Nephron (organoid): ENCODE measurements at regions not wholly inside any gene's neighbourhood (a gene's known extent, or its start where the extent isn't known, plus 50 kb on each side); places are given as distances from the start of the nearest gene placed in this dataset.

ENCODE experiments used
- H3K27ac Mint-ChIP-seq, 3 experiments: 2 replicates each; pipeline ENCODE4 v1.8.0; 2020; ENCODE audit warnings: mixed read lengths in 3 of 3, mild to moderate bottlenecking in 2 of 3, moderate library complexity in 1 of 3
- H3K27me3 Mint-ChIP-seq: 2 replicates; pipeline ENCODE4 v1.8.0; 2021; ENCODE audit warnings: low read depth, mild to moderate bottlenecking, moderate library complexity, mixed read lengths
- H3K36me3 Mint-ChIP-seq: 2 replicates; pipeline ENCODE4 v1.8.0; 2020; ENCODE audit warnings: low read depth, mixed read lengths
- H3K4me1 Mint-ChIP-seq: 2 replicates; pipeline ENCODE4 v1.8.0; 2020; ENCODE audit warnings: mixed read lengths
- H3K4me3 Mint-ChIP-seq, 3 experiments: 2 replicates each; pipeline ENCODE4 v1.8.0; 2020; ENCODE audit warnings: mild to moderate bottlenecking in 3 of 3, mixed read lengths in 3 of 3, moderate library complexity in 2 of 3
- H3K9me3 Mint-ChIP-seq: 2 replicates; pipeline ENCODE4 v1.8.0; 2020; ENCODE audit warnings: mixed read lengths
- CTCF ChIP-seq, 3 experiments: fragments of 200-600 bp; sonication (generic); IDR thresholded peaks; one replicate each; pipeline ENCODE4 v1.5.0; 2021; ENCODE audit warnings: antibody characterized with exemption in 3 of 3; ENCODE audit not compliant: unreplicated experiment in 3 of 3

- H3K4me1 Mint-ChIP-seq: no peaks in the 10 kb centered on the region
- no peak overlapping the region for H3K4me3 Mint-ChIP-seq
- H3K9me3 Mint-ChIP-seq: peaks cover 1% of the 10 kb centered on the region
These were observed 331.9 kb upstream of the NR3C2 start for GRCh38 chr4:148774134-148774533.

GRCh38 chr4:148773313-148773712 is 331.1 kb upstream of the NR3C2 start:
- no peaks in the 10 kb centered on the region for H3K4me1 Mint-ChIP-seq
- no peak overlapping the region for H3K4me3 Mint-ChIP-seq
- H3K27ac Mint-ChIP-seq: no peak overlapping the region
- H3K27me3 Mint-ChIP-seq: no peaks in the 10 kb centered on the region
- TF ChIP-seq CTCF (IDR thresholded peaks at IDR 0.05; ENCODE audit: unreplicated experiment in 3 of 3): no peak
- no peaks in the 10 kb centered on the region for H3K36me3 Mint-ChIP-seq
- H3K9me3 Mint-ChIP-seq: no peaks in the 10 kb centered on the region

More at GRCh38 chr4:148774134-148774533, 331.9 kb upstream of the NR3C2 start:
- Mint-ChIP-seq H3K27me3 (no peaks in the 10 kb centered on the region), H3K36me3 (no peaks in the 10 kb centered on the region), H3K27ac (no peak overlapping the region)
- TF ChIP-seq CTCF (IDR thresholded peaks at IDR 0.05; ENCODE audit: unreplicated experiment in 3 of 3): no peak

GRCh38 chr4:148770848-148771247 is 328.6 kb upstream of the NR3C2 start:
- Mint-ChIP-seq H3K36me3 (no peaks in the 10 kb centered on the region), H3K9me3 (no peaks in the 10 kb centered on the region), H3K4me1 (no peaks in the 10 kb centered on the region), H3K27ac (no peak overlapping the region), H3K4me3 (no peak overlapping the region), H3K27me3 (no peaks in the 10 kb centered on the region)
- TF ChIP-seq CTCF (IDR thresholded peaks at IDR 0.05; ENCODE audit: unreplicated experiment in 3 of 3): no peak

GRCh38 chr4:148770377-148770776 is 328.2 kb upstream of the NR3C2 start:
- Mint-ChIP-seq H3K27me3 (no peaks in the 10 kb centered on the region), H3K4me1 (no peaks in the 10 kb centered on the region), H3K36me3 (no peaks in the 10 kb centered on the region), H3K4me3 (no peak overlapping the region), H3K27ac (no peak overlapping the region), H3K9me3 (no peaks in the 10 kb centered on the region)
- TF ChIP-seq CTCF (IDR thresholded peaks at IDR 0.05; ENCODE audit: unreplicated experiment in 3 of 3): no peak

GRCh38 chr4:148764720-148765119 is 322.5 kb upstream of the NR3C2 start:
- Mint-ChIP-seq H3K4me3 (no peak overlapping the region), H3K9me3 (peaks cover 16% of the 10 kb centered on the region), H3K4me1 (no peaks in the 10 kb centered on the region), H3K36me3 (no peaks in the 10 kb centered on the region), H3K27me3 (no peaks in the 10 kb centered on the region), H3K27ac (no peak overlapping the region)
- no peak for TF ChIP-seq CTCF (IDR thresholded peaks at IDR 0.05; ENCODE audit: unreplicated experiment in 3 of 3)

- Mint-ChIP-seq H3K27me3 (no peaks in the 10 kb centered on the region), H3K4me3 (no peak overlapping the region)
- no peak for TF ChIP-seq CTCF (IDR thresholded peaks at IDR 0.05; ENCODE audit: unreplicated experiment in 3 of 3)
These were observed 315.0 kb upstream of the NR3C2 start for GRCh38 chr4:148757171-148757570.

More at GRCh38 chr4:148757171-148757570, 315.0 kb upstream of the NR3C2 start:
- Mint-ChIP-seq H3K4me1 (no peaks in the 10 kb centered on the region), H3K36me3 (no peaks in the 10 kb centered on the region), H3K27ac (no peak overlapping the region), H3K9me3 (peaks cover 31% of the 10 kb centered on the region)
